Activated CD8-positive, alpha-beta T cell treated with anti-CD3 and anti-CD28 coated beads for 36 hours (primary cell): ENCODE measurements at regions not wholly inside any gene's neighbourhood (a gene's known extent, or its start where the extent isn't known, plus 50 kb on each side); places are given as distances from the start of the nearest gene placed in this dataset.

ENCODE experiments used
- ATAC-seq: fragments of 200-7000 bp; cut with Tn5 transposase; one replicate; pipeline ENCODE4 v1.10.0; 2021; ENCODE audit warnings: mild to moderate bottlenecking, moderate library complexity
- CTCF ChIA-PET: fragments of 350-600 bp; sonication (Branson Sonifier 250); formaldehyde crosslinking; loops from one replicate; lab custom pipeline; 2021; ENCODE audit warnings: antibody characterized with exemption; lab: Charles Lee
- POLR2A ChIA-PET: fragments of 350-600 bp; sonication (Branson Sonifier 250); formaldehyde crosslinking; loops from one replicate; lab custom pipeline; 2021; ENCODE audit warnings: antibody characterized with exemption; lab: Charles Lee
- DNase-seq: peaks from one replicate; pipeline ENCODE4 v3.0.0-alpha.2; 2020
- H3K27ac Mint-ChIP-seq: one replicate; pipeline ENCODE4 v1.8.0; 2021; ENCODE audit warnings: mild to moderate bottlenecking, mixed read lengths
- H3K27me3 Mint-ChIP-seq: one replicate; pipeline ENCODE4 v1.8.0; 2021; ENCODE audit warnings: mixed read lengths
- H3K36me3 Mint-ChIP-seq: one replicate; pipeline ENCODE4 v1.8.0; 2021; ENCODE audit warnings: low read depth, mixed read lengths
- H3K4me1 Mint-ChIP-seq: one replicate; pipeline ENCODE4 v1.8.0; 2021; ENCODE audit warnings: low read depth, mixed read lengths
- H3K4me3 Mint-ChIP-seq: one replicate; pipeline ENCODE4 v1.8.0; 2021; ENCODE audit warnings: mild to moderate bottlenecking, moderate library complexity, mixed read lengths
- H3K9me3 Mint-ChIP-seq: one replicate; pipeline ENCODE4 v1.8.0; 2021; ENCODE audit warnings: mixed read lengths
- intact Hi-C: fragments of 100-400 bp; cut with micrococcal nuclease; formaldehyde crosslinking; loops from one replicate; pipeline ENCODE4 v1.10.0; 2022
- TF ChIP-seq, protein P1 (sequence below): fragments of 200-600 bp; IDR thresholded peaks from one replicate; pipeline ENCODE4 v1.8.0; 2022; ENCODE audit warnings: antibody characterized with exemption, mild to moderate bottlenecking

DNA sequence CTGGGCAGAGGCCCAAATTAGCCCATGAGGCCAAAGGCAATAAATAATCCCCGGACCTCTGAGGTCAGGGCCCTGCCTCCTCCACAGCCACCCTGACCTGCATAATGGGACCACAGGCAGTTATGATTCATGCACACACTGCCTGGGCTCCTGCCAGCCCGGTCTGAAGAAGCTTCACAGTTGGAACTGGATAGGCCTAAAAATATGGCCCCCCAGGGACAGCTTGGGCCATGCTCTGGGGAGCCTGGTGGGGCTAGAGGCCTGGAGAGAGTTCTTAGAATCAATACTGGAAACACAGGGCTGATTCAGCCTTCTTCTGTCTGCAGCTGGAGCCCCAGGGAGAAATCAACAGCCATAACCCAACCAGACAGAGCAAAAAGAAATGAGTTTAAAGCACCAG, 112.8 kb upstream of the CADM1 start:
- CTCF ChIA-PET = no interaction called here
- POLR2A ChIA-PET = no interaction called here
- no peaks in the 10 kb centered on the region for H3K4me1 Mint-ChIP-seq

DNA sequence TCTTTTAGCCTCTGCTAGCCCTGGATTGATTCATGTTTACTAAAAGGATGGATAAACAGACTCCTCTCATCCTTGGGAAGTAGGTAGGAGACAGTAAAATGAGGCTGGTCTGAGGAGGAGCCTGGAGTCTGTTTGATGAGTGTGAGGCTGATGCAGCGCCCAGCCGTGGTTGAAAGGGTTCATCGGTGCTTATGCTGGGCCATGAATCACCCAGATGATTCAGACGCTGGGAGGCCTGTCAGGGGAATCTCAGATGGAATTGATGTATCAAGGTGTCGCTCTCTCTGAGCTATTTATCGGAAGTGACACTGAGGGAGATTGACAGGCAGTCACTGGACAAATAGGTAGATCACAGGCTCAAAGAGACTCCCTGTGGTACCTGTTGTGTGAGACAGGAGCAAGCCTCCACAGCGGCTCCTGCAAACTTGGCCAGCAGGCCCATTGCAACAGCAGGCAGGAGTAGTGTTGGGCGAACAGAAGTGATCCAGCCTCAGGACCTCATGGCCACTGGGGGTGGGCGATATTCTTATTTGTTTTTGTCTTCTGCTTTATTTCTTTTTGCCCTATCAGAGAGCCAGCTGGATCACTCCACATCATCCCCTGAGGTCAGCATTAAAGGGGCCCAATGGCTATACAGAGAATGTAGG, 109.9 kb upstream of the CADM1 start:
- Mint-ChIP-seq H3K27ac (no peak overlapping the region), H3K27me3 (no peaks in the 10 kb centered on the region), H3K4me3 (no peak overlapping the region), H3K9me3 (peaks cover 3% of the 10 kb centered on the region), H3K36me3 (no peaks in the 10 kb centered on the region), H3K4me1 (no peaks in the 10 kb centered on the region)
- POLR2A ChIA-PET = no interaction called here
- TF ChIP-seq, protein P1, sequence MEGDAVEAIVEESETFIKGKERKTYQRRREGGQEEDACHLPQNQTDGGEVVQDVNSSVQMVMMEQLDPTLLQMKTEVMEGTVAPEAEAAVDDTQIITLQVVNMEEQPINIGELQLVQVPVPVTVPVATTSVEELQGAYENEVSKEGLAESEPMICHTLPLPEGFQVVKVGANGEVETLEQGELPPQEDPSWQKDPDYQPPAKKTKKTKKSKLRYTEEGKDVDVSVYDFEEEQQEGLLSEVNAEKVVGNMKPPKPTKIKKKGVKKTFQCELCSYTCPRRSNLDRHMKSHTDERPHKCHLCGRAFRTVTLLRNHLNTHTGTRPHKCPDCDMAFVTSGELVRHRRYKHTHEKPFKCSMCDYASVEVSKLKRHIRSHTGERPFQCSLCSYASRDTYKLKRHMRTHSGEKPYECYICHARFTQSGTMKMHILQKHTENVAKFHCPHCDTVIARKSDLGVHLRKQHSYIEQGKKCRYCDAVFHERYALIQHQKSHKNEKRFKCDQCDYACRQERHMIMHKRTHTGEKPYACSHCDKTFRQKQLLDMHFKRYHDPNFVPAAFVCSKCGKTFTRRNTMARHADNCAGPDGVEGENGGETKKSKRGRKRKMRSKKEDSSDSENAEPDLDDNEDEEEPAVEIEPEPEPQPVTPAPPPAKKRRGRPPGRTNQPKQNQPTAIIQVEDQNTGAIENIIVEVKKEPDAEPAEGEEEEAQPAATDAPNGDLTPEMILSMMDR = no peak
- no peak for ATAC-seq
- CTCF ChIA-PET = no interaction called here
- intact Hi-C loops = no loop called here
- no peak for DNase-seq

More for the DNA sequence above, 112.8 kb upstream of the CADM1 start:
- no peaks in the 10 kb centered on the region for H3K36me3 Mint-ChIP-seq
- intact Hi-C loops = no loop called here
- DNase-seq = no peak
- H3K4me3 Mint-ChIP-seq = no peak overlapping the region
- no peak overlapping the region for H3K27ac Mint-ChIP-seq
- no peaks in the 10 kb centered on the region for H3K27me3 Mint-ChIP-seq
- no peak for ATAC-seq
- TF ChIP-seq, protein P1 = no peak
- no peaks in the 10 kb centered on the region for H3K9me3 Mint-ChIP-seq

DNA sequence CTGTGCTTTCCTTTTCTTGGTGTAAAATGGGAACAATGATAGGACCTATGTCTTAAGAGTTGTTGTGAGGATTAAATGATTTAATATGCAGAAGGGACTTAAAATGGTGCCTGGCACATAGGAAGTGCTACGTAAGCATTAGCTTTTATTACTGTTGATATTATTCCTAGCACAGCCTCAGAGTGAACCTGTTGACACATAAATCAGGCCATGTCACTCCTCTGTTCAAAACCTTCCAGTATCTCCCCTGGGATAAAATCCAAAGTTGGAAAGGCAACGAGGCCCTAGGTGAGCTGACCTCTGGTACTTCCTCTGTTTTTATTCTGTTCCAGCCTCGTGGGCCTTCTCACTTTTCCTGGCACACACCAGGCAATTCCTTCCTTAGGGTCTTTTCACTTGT, 108.8 kb upstream of the CADM1 start:
- ChIA-PET CTCF (no interaction called here), POLR2A (interaction anchor here (0.7 kb wide), 1 partner anchor 530 kb away, joined by 3 read pairs; no protein-coding TSS in a partner anchor)

DNA sequence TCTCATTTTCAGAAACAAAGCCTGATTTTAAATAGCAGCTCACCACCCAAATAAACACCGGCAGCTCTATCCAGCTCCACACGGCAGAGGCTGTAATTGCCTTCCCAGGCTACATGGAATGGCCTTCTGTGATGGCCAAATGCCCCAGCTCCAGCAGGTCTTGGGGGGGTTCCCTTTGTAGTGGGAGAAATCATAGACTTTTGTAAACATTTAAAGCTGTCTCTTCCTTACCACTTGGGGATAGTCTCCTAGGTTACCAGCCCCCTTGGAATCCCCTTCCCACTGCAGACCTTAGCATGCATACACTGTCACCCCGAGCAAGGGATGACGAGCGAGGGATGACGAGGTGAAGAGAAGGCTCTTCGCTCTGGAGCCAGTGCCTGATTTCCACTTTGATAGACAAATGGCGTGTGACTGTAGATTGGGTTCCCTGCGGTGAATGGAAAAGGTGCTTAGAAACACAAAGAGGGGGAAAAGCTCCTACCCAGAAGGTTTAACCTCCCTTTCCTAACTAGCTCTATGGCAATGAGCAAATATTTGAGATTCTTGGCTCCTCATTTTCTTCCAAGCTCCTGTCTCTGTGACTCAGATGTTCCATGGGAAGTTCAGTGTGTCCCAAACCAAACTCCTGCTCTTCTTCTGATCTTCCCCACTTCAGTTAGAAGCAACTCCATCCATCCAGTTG, 108.0 kb upstream of the CADM1 start:
- POLR2A ChIA-PET = interaction anchor here (0.7 kb wide), 1 partner anchor 531 kb away, joined by 3 read pairs; no protein-coding TSS in a partner anchor
- no peaks in the 10 kb centered on the region for H3K4me1 Mint-ChIP-seq
- intact Hi-C loops = no loop called here

More for the DNA sequence above, 108.8 kb upstream of the CADM1 start:
- no peak for ATAC-seq
- no peaks in the 10 kb centered on the region for H3K36me3 Mint-ChIP-seq
- intact Hi-C loops = no loop called here
- no peak overlapping the region for H3K27ac Mint-ChIP-seq
- DNase-seq = no peak
- no peaks in the 10 kb centered on the region for H3K4me1 Mint-ChIP-seq
- peaks cover 3% of the 10 kb centered on the region for H3K9me3 Mint-ChIP-seq
- no peak overlapping the region for H3K4me3 Mint-ChIP-seq
- TF ChIP-seq, protein P1 = no peak
- no peaks in the 10 kb centered on the region for H3K27me3 Mint-ChIP-seq

More for the DNA sequence above, 108.0 kb upstream of the CADM1 start:
- TF ChIP-seq, protein P1 = no peak
- Mint-ChIP-seq H3K27ac (no peak overlapping the region), H3K9me3 (peaks cover 3% of the 10 kb centered on the region), H3K36me3 (no peaks in the 10 kb centered on the region), H3K27me3 (no peaks in the 10 kb centered on the region), H3K4me3 (no peak overlapping the region)
- no peak for DNase-seq
- no peak for ATAC-seq
- CTCF ChIA-PET = no interaction called here
